Cardiac muscle cell (in vitro differentiated cells and primary cell): ENCODE measurements at regions not wholly inside any gene's neighbourhood (a gene's known extent, or its start where the extent isn't known, plus 50 kb on each side); places are given as distances from the start of the nearest gene placed in this dataset.

ENCODE experiments used
- DNase-seq, 2 donors: peaks; one replicate each; pipeline versions ENCODE4 v3.0.0 to v3.0.0-alpha.2; 2010 to 2017; ENCODE audit warnings: low read depth in 1 of 2, low spot score in 1 of 2
- H3K27ac ChIP-seq: fragments of 200-600 bp; sonication (generic); 2 replicates; pipeline ENCODE4 v1.5.1; 2016
- H3K27me3 ChIP-seq: fragments of 200-600 bp; sonication (generic); 2 replicates; pipeline ENCODE4 v1.6.0; 2016; ENCODE audit warnings: control low read depth
- H3K36me3 ChIP-seq: fragments of 200-600 bp; sonication (generic); 2 replicates; pipeline ENCODE4 v1.5.1; 2016; ENCODE audit warnings: control low read depth
- H3K4me1 ChIP-seq: fragments of 200-600 bp; sonication (generic); 2 replicates; pipeline ENCODE4 v1.8.1; 2017; ENCODE audit warnings: low read depth, mild to moderate bottlenecking, mixed run types
- H3K4me3 ChIP-seq: fragments of 200-600 bp; sonication (generic); 2 replicates; pipeline ENCODE4 v1.5.1; 2016; ENCODE audit warnings: mild to moderate bottlenecking
- H3K9me3 ChIP-seq: fragments of 200-600 bp; sonication (generic); 2 replicates; pipeline ENCODE4 v1.5.1; 2017; ENCODE audit warnings: low read depth, mild to moderate bottlenecking, control low read depth
- CTCF ChIP-seq: IDR thresholded peaks from 2 replicates; pipeline ENCODE4 v1.5.1; 2012; ENCODE audit warnings: low read depth, mild to moderate bottlenecking, low read length

DNA sequence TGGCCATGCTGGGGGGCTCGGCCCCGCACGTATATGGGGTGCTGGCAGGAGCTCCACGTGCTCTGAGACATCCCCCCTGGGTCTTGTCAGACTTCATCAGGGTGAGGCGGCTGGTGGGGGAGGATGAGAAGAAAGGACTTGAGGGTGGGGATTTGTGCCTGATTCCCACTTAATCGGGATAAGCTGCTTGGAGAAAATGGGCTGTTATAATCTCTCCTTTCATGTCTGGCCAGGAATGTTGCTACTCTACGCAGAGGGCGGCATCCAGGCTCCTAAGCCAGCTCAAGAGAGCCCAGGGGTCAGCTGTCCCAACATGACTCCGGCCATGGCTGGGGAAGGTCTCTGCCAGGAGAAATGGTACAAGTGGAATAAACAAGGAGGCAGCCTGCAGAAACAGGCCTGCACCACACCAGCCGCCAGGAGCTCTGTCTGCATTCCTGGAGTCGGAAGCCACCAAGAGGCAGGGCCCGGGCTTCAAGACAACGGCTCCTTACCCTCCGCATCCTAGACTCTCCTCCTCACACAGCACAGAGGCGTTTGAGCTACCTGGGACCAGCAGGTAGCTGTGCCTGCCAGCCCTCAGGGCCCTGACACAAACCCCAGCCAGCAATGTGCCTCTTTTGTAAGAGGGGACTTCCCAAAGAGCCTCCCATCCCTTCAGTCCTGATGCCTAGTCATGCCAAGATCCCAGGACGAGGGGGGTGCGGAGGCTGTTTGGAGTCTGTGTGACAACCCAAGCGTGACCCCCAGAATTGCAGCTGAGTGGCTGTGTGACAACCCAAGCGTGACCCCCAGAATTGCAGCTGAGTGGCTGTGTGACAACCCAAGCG lies 195.8 kb upstream of the DIO3 start:
- Histone ChIP-seq H3K9me3 (no peaks in the 10 kb centered on the region), H3K4me1 (no peaks in the 10 kb centered on the region), H3K27ac (no peak overlapping the region), H3K4me3 (no peak overlapping the region), H3K27me3 (no peaks in the 10 kb centered on the region), H3K36me3 (no peaks in the 10 kb centered on the region)
- no peak for DNase-seq
- no peak for TF ChIP-seq CTCF

- Histone ChIP-seq H3K4me1 (no peaks in the 10 kb centered on the region), H3K4me3 (no peak overlapping the region), H3K27me3 (no peaks in the 10 kb centered on the region), H3K27ac (no peak overlapping the region), H3K9me3 (no peaks in the 10 kb centered on the region), H3K36me3 (no peaks in the 10 kb centered on the region)
- DNase-seq, result no peak
- no peak for TF ChIP-seq CTCF
Measured at GRCh38 chr14:101367421-101368261, 193.7 kb upstream of the DIO3 start.

- no peak overlapping the region for H3K27ac ChIP-seq
- no peaks in the 10 kb centered on the region for H3K9me3 ChIP-seq
- no peaks in the 10 kb centered on the region for H3K4me1 ChIP-seq
- DNase-seq, result no peak
- TF ChIP-seq CTCF, result no peak
- H3K36me3 ChIP-seq, result no peaks in the 10 kb centered on the region
- no peak overlapping the region for H3K4me3 ChIP-seq
- H3K27me3 ChIP-seq, result no peaks in the 10 kb centered on the region
Measured at GRCh38 chr14:101368629-101369028, 192.7 kb upstream of the DIO3 start.

DNA sequence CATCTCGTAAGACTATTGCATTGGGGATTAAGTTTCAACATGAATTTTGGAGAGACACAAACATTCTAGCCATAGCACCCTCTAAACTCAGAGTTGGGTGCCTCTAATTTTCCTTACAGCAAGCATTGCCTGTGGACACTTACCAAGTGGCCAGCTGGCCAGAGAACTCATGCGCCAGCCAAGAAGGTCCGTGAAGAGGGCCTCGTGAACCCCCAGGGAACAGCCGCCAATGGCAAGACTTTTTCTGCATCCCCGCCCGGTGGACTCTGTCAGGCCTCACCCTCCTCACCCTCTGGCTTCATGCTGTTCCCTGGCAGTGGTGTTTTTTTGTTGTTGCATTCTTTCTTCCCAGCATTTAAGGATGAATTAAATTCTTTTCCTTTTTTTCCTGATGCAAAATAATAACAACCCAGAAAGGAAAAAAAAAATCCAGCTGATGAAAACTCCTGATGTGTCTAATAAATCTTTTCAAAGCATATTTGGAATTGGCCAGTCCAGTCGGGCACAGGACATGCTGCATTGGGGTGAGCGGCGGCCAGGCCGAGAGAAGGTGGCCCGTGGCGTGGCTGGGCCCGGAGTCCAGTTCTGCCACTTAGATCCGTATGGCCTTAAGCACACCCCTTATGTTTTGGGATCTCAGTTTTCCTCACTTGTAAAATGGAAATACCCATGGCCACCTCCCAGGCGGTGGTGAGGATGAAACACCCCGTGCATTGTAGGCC lies 191.9 kb upstream of the DIO3 start:
- Histone ChIP-seq H3K27me3 (no peaks in the 10 kb centered on the region), H3K4me3 (no peak overlapping the region), H3K9me3 (no peaks in the 10 kb centered on the region), H3K4me1 (no peaks in the 10 kb centered on the region), H3K27ac (no peak overlapping the region), H3K36me3 (no peaks in the 10 kb centered on the region)
- DNase-seq, result no peak
- TF ChIP-seq CTCF, result no peak

DNA sequence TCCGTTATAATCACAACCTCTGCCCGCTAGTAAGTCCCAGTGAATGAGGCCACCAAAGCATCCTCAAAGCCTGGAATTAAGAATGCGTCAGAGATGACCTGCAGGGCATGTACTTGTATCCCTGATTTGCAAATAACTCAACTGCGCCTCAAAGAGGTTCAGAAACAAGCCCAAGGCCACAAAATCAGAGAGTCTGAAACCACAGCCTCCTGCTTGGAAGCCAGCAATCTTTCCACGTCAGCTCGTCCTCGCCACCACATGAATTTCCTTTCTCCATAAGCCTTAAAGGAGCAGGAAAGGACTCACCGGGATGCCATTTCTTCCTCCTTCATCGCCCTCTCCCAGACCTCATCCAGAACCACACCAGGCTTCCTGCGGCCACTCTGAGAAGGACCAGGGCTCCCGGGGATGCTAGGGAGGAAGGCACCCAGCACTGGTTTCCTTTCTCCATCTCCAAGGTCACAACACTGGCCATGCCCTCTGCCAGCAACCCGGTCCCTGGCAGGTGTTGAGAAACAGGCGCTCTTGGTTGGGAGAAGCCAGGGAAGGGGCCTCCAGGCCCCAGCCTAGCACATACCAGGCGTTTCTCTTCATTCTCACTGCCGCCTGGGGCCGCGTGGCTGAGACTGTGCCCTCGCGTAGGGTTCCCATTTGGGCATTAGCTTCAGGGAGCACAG lies 191.2 kb upstream of the DIO3 start:
- H3K27ac ChIP-seq, result no peak overlapping the region
- no peak overlapping the region for H3K4me3 ChIP-seq
- H3K27me3 ChIP-seq, result no peaks in the 10 kb centered on the region
- no peaks in the 10 kb centered on the region for H3K4me1 ChIP-seq
- no peak for TF ChIP-seq CTCF
- no peaks in the 10 kb centered on the region for H3K36me3 ChIP-seq
- no peaks in the 10 kb centered on the region for H3K9me3 ChIP-seq
- DNase-seq, result no peak
